H7 (cell line): ENCODE measurements at regions not wholly inside any gene's neighbourhood (a gene's known extent, or its start where the extent isn't known, plus 50 kb on each side); places are given as distances from the start of the nearest gene placed in this dataset.

ENCODE experiments used
- DNase-seq: peaks from one replicate; pipeline ENCODE4 v3.0.0; 2012
- H3K27me3 ChIP-seq: 2 replicates; pipeline ENCODE4 v1.6.0; 2011; ENCODE audit warnings: mild to moderate bottlenecking, low read length; ENCODE audit not compliant: control insufficient read depth, insufficient read depth
- H3K36me3 ChIP-seq: replicated peaks from 2 replicates; pipeline ENCODE4 v1.5.1; 2011; ENCODE audit warnings: low read length; ENCODE audit not compliant: control insufficient read depth, insufficient read depth
- H3K4me3 ChIP-seq: 2 replicates; pipeline ENCODE4 v1.5.1; 2011; ENCODE audit warnings: low read depth, mild to moderate bottlenecking, control low read depth, low read length, moderate library complexity; ENCODE audit not compliant: insufficient read depth

DNA sequence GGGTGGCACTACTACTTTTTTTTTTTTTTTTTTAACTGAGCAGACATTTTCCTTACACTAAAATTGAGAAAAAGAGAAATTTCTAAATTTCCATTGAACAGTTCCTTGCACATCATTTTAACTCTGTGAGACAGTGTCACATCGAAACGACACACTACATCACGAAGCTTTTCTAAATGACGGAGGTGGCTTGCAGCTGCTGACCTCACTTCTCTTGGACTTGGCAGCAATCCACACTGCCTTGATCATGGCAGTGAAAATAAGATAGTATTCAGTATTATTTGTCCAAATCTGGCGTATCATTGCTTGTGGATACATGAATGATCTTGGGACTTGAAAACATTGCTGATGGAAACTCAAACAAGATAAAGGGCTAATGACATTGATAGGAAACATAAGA is 80.3 kb upstream of the CYYR1 start:
- H3K4me3 ChIP-seq: no peak overlapping the region
- no peak for DNase-seq
- H3K36me3 ChIP-seq: no peaks in the 10 kb centered on the region
- H3K27me3 ChIP-seq: no peaks in the 10 kb centered on the region

DNA sequence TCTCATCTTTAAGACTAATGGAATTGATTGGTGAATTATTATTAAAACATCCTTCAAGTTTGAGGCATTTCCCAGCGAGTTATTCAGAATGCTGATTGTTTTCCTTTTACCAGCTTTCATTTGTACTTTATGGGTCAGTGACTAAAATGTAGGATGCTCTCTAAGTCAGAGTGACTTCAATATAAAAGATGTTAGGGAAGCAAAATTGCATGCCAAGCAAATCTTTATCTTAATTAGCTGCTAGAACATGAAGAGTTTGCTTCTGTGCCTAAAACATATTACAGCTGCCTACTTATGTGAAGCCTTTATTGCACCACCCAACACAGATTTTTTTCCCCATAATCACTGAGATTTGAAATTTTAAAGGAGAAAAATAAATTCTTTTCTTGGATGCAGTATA is 79.8 kb upstream of the CYYR1 start:
- Histone ChIP-seq H3K4me3 (no peak overlapping the region), H3K27me3 (no peaks in the 10 kb centered on the region), H3K36me3 (no peaks in the 10 kb centered on the region)
- no peak for DNase-seq

- H3K27me3 ChIP-seq: no peaks in the 10 kb centered on the region
- DNase-seq: no peak
- no peaks in the 10 kb centered on the region for H3K36me3 ChIP-seq
- no peak overlapping the region for H3K4me3 ChIP-seq
Measured at GRCh38 chr21:26641062-26641461, 68.0 kb upstream of the CYYR1 start.

DNA sequence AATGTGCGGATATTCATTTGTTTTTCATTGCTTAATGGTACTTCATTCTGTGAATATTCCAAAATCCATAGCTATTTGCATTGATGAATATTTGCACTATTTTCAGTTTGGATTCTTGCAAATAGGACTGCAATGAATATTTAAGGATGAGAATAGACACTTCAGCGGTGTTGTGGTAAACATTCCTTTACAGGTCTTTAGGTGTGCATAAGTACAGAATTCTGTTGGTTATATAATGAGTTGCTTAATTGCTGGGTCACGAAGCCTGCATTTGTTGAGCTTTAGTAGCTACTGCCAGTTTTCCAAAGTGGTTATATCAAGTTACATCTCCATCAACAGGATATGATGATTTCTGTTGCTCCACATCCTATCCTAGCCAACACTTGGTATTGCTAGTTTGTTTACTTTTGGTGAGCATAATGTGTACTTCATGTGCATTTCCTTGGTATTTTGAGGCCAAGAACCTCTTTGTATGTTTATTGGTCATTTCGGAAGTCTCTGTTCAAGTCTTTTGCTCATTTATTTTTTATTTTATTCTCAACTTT is 64.2 kb upstream of the CYYR1 start:
- H3K27me3 ChIP-seq: no peaks in the 10 kb centered on the region
- no peak overlapping the region for H3K4me3 ChIP-seq
- DNase-seq: no peak
- H3K36me3 ChIP-seq: no peaks in the 10 kb centered on the region

GRCh38 chr21:26635681-26636080 is 62.6 kb upstream of the CYYR1 start:
- H3K36me3 ChIP-seq: no peaks in the 10 kb centered on the region
- DNase-seq: no peak
- H3K27me3 ChIP-seq: no peaks in the 10 kb centered on the region
- H3K4me3 ChIP-seq: no peak overlapping the region

DNA sequence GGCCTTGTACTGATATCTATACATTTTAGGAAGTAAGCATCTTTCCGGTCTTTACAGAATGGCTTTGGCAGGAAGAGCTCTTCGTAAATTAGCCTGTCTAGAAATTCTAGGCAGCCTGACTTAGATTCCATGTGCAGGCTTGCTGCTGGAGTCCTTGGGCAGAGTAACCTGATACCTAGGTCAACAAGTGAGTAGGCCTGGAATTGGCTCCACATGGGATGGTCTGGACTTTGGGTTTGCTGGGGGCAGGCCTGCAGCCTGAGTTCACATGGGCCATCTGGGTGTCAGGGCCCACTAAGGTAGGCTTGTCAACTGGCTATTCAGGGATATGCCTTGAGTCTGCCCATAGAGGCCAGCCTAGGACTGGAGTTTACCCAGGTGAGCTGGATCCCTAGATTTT is 59.6 kb upstream of the CYYR1 start:
- DNase-seq: no peak

DNA sequence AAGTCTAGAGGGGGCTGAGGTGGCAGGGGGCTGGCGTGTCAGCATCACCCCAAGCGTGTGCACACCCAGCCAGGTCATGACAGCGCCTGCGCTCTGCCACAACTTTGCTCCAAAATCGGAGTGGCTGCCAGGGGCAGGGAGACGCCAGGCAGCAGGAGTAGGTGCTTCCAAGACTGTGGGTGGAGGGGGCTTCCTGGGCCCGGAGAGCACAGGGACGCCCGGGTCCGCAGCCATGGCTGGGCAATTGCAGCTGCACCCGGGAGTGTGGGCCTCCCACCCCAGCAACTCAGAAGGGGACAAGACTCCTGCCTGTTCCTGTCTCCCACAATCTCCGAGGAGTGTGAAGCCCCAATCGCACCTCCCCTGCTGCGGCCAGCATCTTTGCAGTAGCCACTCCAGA is 53.1 kb upstream of the CYYR1 start:
- no peak overlapping the region for H3K4me3 ChIP-seq
- H3K36me3 ChIP-seq: no peaks in the 10 kb centered on the region
- H3K27me3 ChIP-seq: no peaks in the 10 kb centered on the region
- no peak for DNase-seq

More for the DNA sequence above, 59.6 kb upstream of the CYYR1 start:
- H3K27me3 ChIP-seq: no peaks in the 10 kb centered on the region
- no peak overlapping the region for H3K4me3 ChIP-seq
- H3K36me3 ChIP-seq: no peaks in the 10 kb centered on the region

- Histone ChIP-seq H3K4me3 (no peak overlapping the region), H3K36me3 (no peaks in the 10 kb centered on the region), H3K27me3 (no peaks in the 10 kb centered on the region)
- no peak for DNase-seq
Measured at GRCh38 chr21:26624983-26625519, 52.0 kb upstream of the CYYR1 start.
